Effector memory CD4-positive, alpha-beta T cell (primary cell): ENCODE measurements at regions not wholly inside any gene's neighbourhood (a gene's known extent, or its start where the extent isn't known, plus 50 kb on each side); places are given as distances from the start of the nearest gene placed in this dataset.

Experiments
- DNase-seq, 3 donors: peaks; one replicate each; pipeline ENCODE4 v3.0.0-alpha.2; 2020
- H3K27ac ChIP-seq: 2 replicates; pipeline ENCODE4 v1.7.0; 2013; ENCODE audit warnings: mild to moderate bottlenecking, low read length, moderate library complexity; ENCODE audit not compliant: insufficient read depth, poor library complexity, severe bottlenecking
- H3K27me3 ChIP-seq: replicated peaks from 2 replicates; pipeline ENCODE4 v1.7.0; 2013; ENCODE audit warnings: mild to moderate bottlenecking, low read length; ENCODE audit not compliant: insufficient read depth, control insufficient read depth, poor library complexity, severe bottlenecking
- H3K36me3 ChIP-seq: 2 replicates; pipeline ENCODE4 v1.7.0; 2013; ENCODE audit warnings: mild to moderate bottlenecking, low read length, moderate library complexity; ENCODE audit not compliant: control insufficient read depth, insufficient read depth
- H3K4me1 ChIP-seq: 2 replicates; pipeline ENCODE4 v1.7.0; 2013; ENCODE audit warnings: low read length, mild to moderate bottlenecking; ENCODE audit not compliant: control insufficient read depth, insufficient read depth, poor library complexity, severe bottlenecking
- H3K4me3 ChIP-seq: 2 replicates; pipeline ENCODE4 v1.7.0; 2013; ENCODE audit warnings: low read length, low read depth, mild to moderate bottlenecking; ENCODE audit not compliant: insufficient read depth, poor library complexity, severe bottlenecking
- H3K9me3 ChIP-seq: 2 replicates; pipeline ENCODE4 v1.7.0; 2013; ENCODE audit warnings: mild to moderate bottlenecking, low read length, moderate library complexity; ENCODE audit not compliant: control insufficient read depth

GRCh38 chr5:42268630-42269029, 154.6 kb upstream of the GHR start:
- no peaks in the 10 kb centered on the region for H3K4me1 ChIP-seq
- no peaks in the 10 kb centered on the region for H3K36me3 ChIP-seq
- H3K4me3 ChIP-seq: no peak overlapping the region
- DNase-seq: no peak
- H3K27me3 ChIP-seq: no peaks in the 10 kb centered on the region
- H3K9me3 ChIP-seq: no peaks in the 10 kb centered on the region
- H3K27ac ChIP-seq: no peak overlapping the region

DNA sequence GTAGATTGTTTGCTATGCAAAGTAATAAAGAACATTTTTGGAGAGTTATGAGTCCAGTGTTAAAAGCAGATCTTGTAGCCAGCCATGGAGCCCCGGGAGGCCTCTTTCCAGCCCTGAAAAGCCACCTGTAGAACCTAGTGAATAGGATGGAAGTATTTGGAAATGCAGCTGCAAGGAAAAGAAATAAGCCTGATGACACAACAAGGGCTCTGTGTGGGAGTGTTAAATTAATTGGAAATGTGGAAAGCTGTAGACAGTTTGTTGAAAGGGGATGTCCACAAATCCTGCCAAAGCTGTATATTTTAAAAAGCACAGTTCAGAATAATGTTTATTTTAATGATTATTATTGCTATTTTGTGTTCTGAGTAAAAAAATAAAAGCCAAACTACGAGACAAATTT, 152.5 kb upstream of the GHR start:
- H3K36me3 ChIP-seq: no peaks in the 10 kb centered on the region
- H3K4me1 ChIP-seq: no peaks in the 10 kb centered on the region
- no peak overlapping the region for H3K27ac ChIP-seq
- H3K9me3 ChIP-seq: no peaks in the 10 kb centered on the region
- no peaks in the 10 kb centered on the region for H3K27me3 ChIP-seq
- H3K4me3 ChIP-seq: no peak overlapping the region
- no peak for DNase-seq

DNA sequence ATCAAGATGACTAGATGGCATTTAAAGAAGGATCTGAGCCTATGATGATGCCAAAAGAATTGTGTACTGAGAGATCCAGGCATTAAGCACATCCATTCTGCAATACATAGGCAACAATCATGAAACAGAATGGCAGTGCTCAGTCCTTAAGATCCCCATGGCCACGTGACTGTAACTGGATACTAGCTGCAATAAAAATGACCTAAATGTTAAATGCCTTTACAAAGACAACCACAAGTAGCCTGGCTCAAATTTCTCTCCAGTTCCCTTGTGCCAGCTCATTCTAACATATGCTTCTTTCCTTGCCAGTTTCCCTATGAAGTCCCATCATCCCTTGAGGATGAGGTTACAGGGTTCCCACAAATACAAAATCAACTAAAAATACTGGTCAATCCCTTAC, 148.3 kb upstream of the GHR start:
- no peaks in the 10 kb centered on the region for H3K27me3 ChIP-seq
- no peak for DNase-seq
- H3K27ac ChIP-seq: no peak overlapping the region

GRCh38 chr5:42277293-42277692, 145.9 kb upstream of the GHR start:
- Histone ChIP-seq H3K9me3 (no peaks in the 10 kb centered on the region), H3K36me3 (no peaks in the 10 kb centered on the region), H3K4me3 (no peak overlapping the region), H3K27me3 (no peaks in the 10 kb centered on the region), H3K4me1 (no peaks in the 10 kb centered on the region), H3K27ac (no peak overlapping the region)
- no peak for DNase-seq

More for the DNA sequence above, 148.3 kb upstream of the GHR start:
- H3K4me1 ChIP-seq: no peaks in the 10 kb centered on the region
- no peak overlapping the region for H3K4me3 ChIP-seq
- no peaks in the 10 kb centered on the region for H3K36me3 ChIP-seq
- H3K9me3 ChIP-seq: no peaks in the 10 kb centered on the region

DNA sequence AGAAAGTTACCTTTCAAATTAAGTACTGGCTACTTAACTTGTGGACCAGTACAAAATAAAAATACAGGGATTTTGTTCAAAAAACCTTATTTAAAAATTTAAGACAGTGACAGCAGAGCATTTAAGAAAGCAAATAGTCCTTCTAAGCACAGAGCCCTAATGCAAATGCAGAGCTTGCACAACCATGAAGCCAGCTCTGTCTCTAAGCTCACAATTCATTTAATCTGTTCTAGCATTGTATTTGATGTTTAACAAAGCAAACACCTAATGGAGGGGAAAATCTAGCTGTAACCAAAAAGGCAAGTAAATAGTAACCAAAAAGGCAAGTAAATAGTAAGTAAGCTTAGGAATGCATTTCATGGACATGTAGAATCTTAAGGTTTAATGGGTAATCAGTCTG, 138.7 kb upstream of the GHR start:
- H3K36me3 ChIP-seq: no peaks in the 10 kb centered on the region
- no peaks in the 10 kb centered on the region for H3K4me1 ChIP-seq
- H3K4me3 ChIP-seq: no peak overlapping the region
- no peaks in the 10 kb centered on the region for H3K27me3 ChIP-seq
- no peaks in the 10 kb centered on the region for H3K9me3 ChIP-seq
- DNase-seq: no peak
- H3K27ac ChIP-seq: no peak overlapping the region

- H3K9me3 ChIP-seq: no peaks in the 10 kb centered on the region
- no peak overlapping the region for H3K27ac ChIP-seq
- H3K27me3 ChIP-seq: no peaks in the 10 kb centered on the region
- H3K4me3 ChIP-seq: no peak overlapping the region
- no peaks in the 10 kb centered on the region for H3K36me3 ChIP-seq
- H3K4me1 ChIP-seq: no peaks in the 10 kb centered on the region
- DNase-seq: no peak
Measured at GRCh38 chr5:42285230-42285629, 138.0 kb upstream of the GHR start.

DNA sequence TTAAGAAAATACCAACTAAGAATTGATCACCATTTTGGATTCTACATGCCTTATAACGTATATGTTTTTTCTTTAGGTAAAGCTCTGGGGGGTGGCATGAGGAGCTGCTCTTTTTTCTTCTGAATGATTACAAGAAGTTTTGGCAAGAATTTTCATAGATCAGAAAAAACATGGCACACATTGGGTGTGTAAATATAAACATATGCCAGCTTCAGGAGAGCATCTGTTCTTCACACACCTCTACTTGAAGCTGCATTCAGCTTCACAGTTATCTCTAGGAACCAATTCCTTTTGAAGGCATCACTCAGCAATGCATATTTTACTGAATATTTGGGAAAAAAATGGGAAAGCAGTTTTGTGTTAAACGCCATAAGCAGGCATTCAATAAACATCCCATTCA, 122.7 kb upstream of the GHR start:
- H3K4me3 ChIP-seq: no peak overlapping the region
- no peaks in the 10 kb centered on the region for H3K9me3 ChIP-seq
- no peaks in the 10 kb centered on the region for H3K36me3 ChIP-seq
- no peak for DNase-seq
- H3K27me3 ChIP-seq: no peaks in the 10 kb centered on the region
- no peaks in the 10 kb centered on the region for H3K4me1 ChIP-seq
- no peak overlapping the region for H3K27ac ChIP-seq

DNA sequence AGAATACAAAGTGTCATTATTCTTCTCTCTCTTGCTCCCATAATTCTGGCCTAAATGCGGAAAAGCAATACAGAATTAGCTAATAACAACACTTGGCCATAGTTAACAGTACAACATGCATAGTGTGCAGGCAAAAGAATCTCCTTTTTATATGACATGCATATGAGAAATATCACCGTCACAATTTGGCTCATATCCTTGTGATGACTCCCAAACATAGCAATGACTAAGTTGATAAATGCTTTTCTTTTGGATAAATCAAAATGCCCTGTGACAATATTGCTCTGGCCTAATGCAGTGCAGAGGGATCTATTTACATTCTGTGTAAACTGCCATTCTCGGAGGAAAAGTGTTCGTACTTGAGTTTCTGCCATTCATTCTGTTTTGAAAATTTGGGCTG, 121.9 kb upstream of the GHR start:
- DNase-seq: no peak
- Histone ChIP-seq H3K9me3 (no peaks in the 10 kb centered on the region), H3K4me1 (no peaks in the 10 kb centered on the region), H3K4me3 (no peak overlapping the region), H3K36me3 (no peaks in the 10 kb centered on the region), H3K27me3 (no peaks in the 10 kb centered on the region), H3K27ac (no peak overlapping the region)

GRCh38 chr5:42302186-42302585, 121.1 kb upstream of the GHR start:
- Histone ChIP-seq H3K9me3 (no peaks in the 10 kb centered on the region), H3K4me3 (no peak overlapping the region), H3K36me3 (no peaks in the 10 kb centered on the region), H3K27me3 (no peaks in the 10 kb centered on the region), H3K27ac (no peak overlapping the region), H3K4me1 (no peaks in the 10 kb centered on the region)
- no peak for DNase-seq

DNA sequence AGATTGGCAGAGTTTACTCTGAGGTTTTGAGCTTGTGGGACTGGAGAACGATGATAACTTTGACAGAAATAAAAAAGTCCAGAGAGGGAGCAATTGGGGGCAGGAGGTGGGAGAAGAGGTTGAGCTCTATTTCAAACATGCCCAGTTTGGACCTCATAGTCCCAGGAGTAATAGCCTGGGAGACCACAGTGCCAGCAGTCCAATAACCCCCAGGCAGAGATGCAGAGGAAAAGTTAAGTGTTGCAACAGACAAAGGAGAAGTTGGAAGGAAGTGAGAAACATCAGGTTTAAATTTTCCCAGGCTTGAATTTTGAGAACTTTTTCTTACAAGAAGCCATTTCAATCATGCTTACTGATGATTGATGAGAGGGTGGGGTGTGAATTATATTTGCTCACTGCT, 117.0 kb upstream of the GHR start:
- Histone ChIP-seq H3K36me3 (no peaks in the 10 kb centered on the region), H3K4me1 (no peaks in the 10 kb centered on the region), H3K27ac (no peak overlapping the region), H3K4me3 (no peak overlapping the region), H3K9me3 (no peaks in the 10 kb centered on the region), H3K27me3 (no peaks in the 10 kb centered on the region)
- DNase-seq: no peak

GRCh38 chr5:42309865-42310264, 113.4 kb upstream of the GHR start:
- H3K36me3 ChIP-seq: no peaks in the 10 kb centered on the region
- no peak for DNase-seq
- H3K9me3 ChIP-seq: no peaks in the 10 kb centered on the region
- no peaks in the 10 kb centered on the region for H3K27me3 ChIP-seq
- no peak overlapping the region for H3K4me3 ChIP-seq
- H3K27ac ChIP-seq: no peak overlapping the region
- no peaks in the 10 kb centered on the region for H3K4me1 ChIP-seq
